ENCODE measurements at regions not wholly inside any gene's neighbourhood (a gene's known extent, or its start where the extent isn't known, plus 50 kb on each side); places are given as distances from the start of the nearest gene placed in this dataset.

GRCh38 chr11:42012271-42012670 lies 552.8 kb upstream of the LRRC4C start:
- TF ChIP-seq FOXM1 (IDR thresholded peaks at IDR 0.05; ENCODE audit: borderline replicate concordance, low read depth) (no peak), RAD21 (IDR thresholded peaks at IDR 0.05; ENCODE audit: low read depth) (no peak), YY1 (IDR thresholded peaks at IDR 0.05; ENCODE audit: low read depth) (no peak), EP300 (IDR thresholded peaks at IDR 0.05; ENCODE audit: borderline replicate concordance) (no peak), ZBTB7A (IDR thresholded peaks at IDR 0.05; ENCODE audit: low read depth) (no peak), NFIC (IDR thresholded peaks at IDR 0.05) (no peak)

- TF ChIP-seq REST (IDR thresholded peaks at IDR 0.05; ENCODE audit: low read depth) (no peak), FOXM1 (IDR thresholded peaks at IDR 0.05; ENCODE audit: borderline replicate concordance, low read depth) (no peak), TAF1 (IDR thresholded peaks at IDR 0.05; ENCODE audit: low read depth) (no peak), YY1 (IDR thresholded peaks at IDR 0.05; ENCODE audit: low read depth) (no peak), TCF12 (IDR thresholded peaks at IDR 0.05; ENCODE audit: low read depth) (no peak), TEAD4 (IDR thresholded peaks at IDR 0.05) (no peak), EGR1 (IDR thresholded peaks at IDR 0.05) (no peak), EP300 (IDR thresholded peaks at IDR 0.05; ENCODE audit: borderline replicate concordance) (no peak), NFIC (IDR thresholded peaks at IDR 0.05) (no peak), CEBPB (IDR thresholded peaks at IDR 0.05) (no peak), MAX (IDR thresholded peaks at IDR 0.05) (no peak), CREB1 (IDR thresholded peaks at IDR 0.05; ENCODE audit: low read depth) (no peak), RAD21 (IDR thresholded peaks at IDR 0.05; ENCODE audit: low read depth) (no peak), ZBTB7A (IDR thresholded peaks at IDR 0.05; ENCODE audit: low read depth) (no peak), USF1 (IDR thresholded peaks at IDR 0.05) (no peak)
Measured at GRCh38 chr11:42013656-42014201, 554.3 kb upstream of the LRRC4C start.

GRCh38 chr11:42021911-42022310 lies 562.5 kb upstream of the LRRC4C start:
- TF ChIP-seq FOXM1 (IDR thresholded peaks at IDR 0.05; ENCODE audit: borderline replicate concordance, low read depth) = no peak
- no peak for TF ChIP-seq RAD21 (IDR thresholded peaks at IDR 0.05; ENCODE audit: low read depth)
- no peak for TF ChIP-seq CREB1 (IDR thresholded peaks at IDR 0.05; ENCODE audit: low read depth)
- TF ChIP-seq TCF12 (IDR thresholded peaks at IDR 0.05; ENCODE audit: low read depth) = no peak
- TF ChIP-seq EP300 (IDR thresholded peaks at IDR 0.05; ENCODE audit: borderline replicate concordance) = no peak
- no peak for TF ChIP-seq USF1 (IDR thresholded peaks at IDR 0.05)
- no peak for TF ChIP-seq YY1 (IDR thresholded peaks at IDR 0.05; ENCODE audit: low read depth)
- TF ChIP-seq CEBPB (IDR thresholded peaks at IDR 0.05) = no peak
- TF ChIP-seq MAX (IDR thresholded peaks at IDR 0.05) = no peak
- TF ChIP-seq ZBTB7A (IDR thresholded peaks at IDR 0.05; ENCODE audit: low read depth) = no peak
- TF ChIP-seq EGR1 (IDR thresholded peaks at IDR 0.05) = no peak
- no peak for TF ChIP-seq REST (IDR thresholded peaks at IDR 0.05; ENCODE audit: low read depth)
- no peak for TF ChIP-seq NFIC (IDR thresholded peaks at IDR 0.05)
- TF ChIP-seq TAF1 (IDR thresholded peaks at IDR 0.05; ENCODE audit: low read depth) = no peak
- TF ChIP-seq TEAD4 (IDR thresholded peaks at IDR 0.05) = no peak

GRCh38 chr11:42023267-42023666 lies 563.8 kb upstream of the LRRC4C start:
- TF ChIP-seq RAD21 (IDR thresholded peaks at IDR 0.05; ENCODE audit: low read depth) (no peak), NFIC (IDR thresholded peaks at IDR 0.05) (no peak), FOXM1 (IDR thresholded peaks at IDR 0.05; ENCODE audit: borderline replicate concordance, low read depth) (no peak)

- TF ChIP-seq TCF12 (IDR thresholded peaks at IDR 0.05; ENCODE audit: low read depth) (no peak), YY1 (IDR thresholded peaks at IDR 0.05; ENCODE audit: low read depth) (no peak), TEAD4 (IDR thresholded peaks at IDR 0.05) (no peak), USF1 (IDR thresholded peaks at IDR 0.05) (no peak), CEBPB (IDR thresholded peaks at IDR 0.05) (no peak), CREB1 (IDR thresholded peaks at IDR 0.05; ENCODE audit: low read depth) (no peak), MAX (IDR thresholded peaks at IDR 0.05) (no peak), FOXM1 (IDR thresholded peaks at IDR 0.05; ENCODE audit: borderline replicate concordance, low read depth) (no peak), ZBTB7A (IDR thresholded peaks at IDR 0.05; ENCODE audit: low read depth) (no peak)
Measured at GRCh38 chr11:42025121-42025803, 565.8 kb upstream of the LRRC4C start.
